ENCODE measurements at regions not wholly inside any gene's neighbourhood (a gene's known extent, or its start where the extent isn't known, plus 50 kb on each side); places are given as distances from the start of the nearest gene placed in this dataset.

DNA sequence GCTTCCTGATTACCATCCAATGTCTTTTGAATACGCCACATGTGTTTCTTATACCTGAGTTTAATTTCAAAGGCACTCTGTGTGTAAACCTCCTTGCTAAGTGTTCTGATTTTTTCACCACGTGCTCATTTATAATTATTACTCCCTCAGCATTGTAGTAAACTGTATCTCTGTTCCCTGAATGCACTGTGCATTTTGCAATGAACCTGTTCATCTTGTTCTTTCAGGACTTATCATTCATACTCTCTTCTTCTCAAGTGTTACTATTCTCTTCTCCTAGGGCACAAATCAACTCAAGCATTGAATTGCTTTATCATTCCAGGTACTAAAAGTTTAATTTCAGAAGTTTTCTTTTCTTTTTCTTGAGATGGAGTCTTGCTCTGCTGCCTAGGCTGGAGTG, 383.4 kb upstream of the TRIB2 start:
- no peaks in the 10 kb centered on the region for H3K9me3 ChIP-seq (replicated peaks; ENCODE audit: control insufficient read depth, insufficient read depth, low read length)
- H3K4me3 ChIP-seq (replicated peaks in 1 of 3; ENCODE audit: insufficient read depth in 1 of 3, low read depth in 1 of 3, low read length in 3 of 3), result no peak overlapping the region
- H3K4me2 ChIP-seq (ENCODE audit: insufficient read depth, low read length), result no peak overlapping the region
- ChIA-PET POLR2A (no interaction called here), CTCF (no interaction called here)
- intact Hi-C loops (cut with micrococcal nuclease) (no loop called here), dilution Hi-C loops (cut with MboI; ENCODE audit: extremely low pct_ligation_motif_present, low sequenced_read_pairs) (no loop called here)
- no peaks in the 10 kb centered on the region for H3K4me1 ChIP-seq (ENCODE audit: control insufficient read depth, extremely low read depth, insufficient read depth, low read length)
- H3K9ac ChIP-seq (replicated peaks; ENCODE audit: extremely low read depth, insufficient read depth, low read length), result no peak overlapping the region
- H4K20me1 ChIP-seq (replicated peaks; ENCODE audit: control insufficient read depth, extremely low read depth, insufficient read depth, low read length), result no peaks in the 10 kb centered on the region
- H3K79me2 ChIP-seq (ENCODE audit: control insufficient read depth, insufficient read depth, low read length), result no peaks in the 10 kb centered on the region
- no peaks in the 10 kb centered on the region for H3K9me1 ChIP-seq (replicated peaks; ENCODE audit: control insufficient read depth, extremely low read depth, insufficient read depth, low read length)
- H3K36me3 ChIP-seq (ENCODE audit: control insufficient read depth in 2 of 2, extremely low read depth in 1 of 2, insufficient read depth in 2 of 2, low read length in 2 of 2), result no peaks in the 10 kb centered on the region
- FAIRE-seq, result no peak
- peaks cover 0 to 2% of the 10 kb centered on the region in 2 experiments for H3K27me3 ChIP-seq (ENCODE audit: control insufficient read depth in 2 of 2, insufficient read depth in 2 of 2, low read length in 2 of 2)
- DNase-seq (ENCODE audit: low read depth, low spot score), result no peak
- no peak overlapping the region for H2AFZ ChIP-seq (ENCODE audit: low read depth, low read length)
- BruUV-seq (replicated peaks), result no TSS peak
- no peak for TF ChIP-seq MYC (IDR thresholded peaks at IDR 0.05; ENCODE audit: low read depth, low read length)
- no peak for TF ChIP-seq FOS (IDR thresholded peaks at IDR 0.05; ENCODE audit: borderline replicate concordance, insufficient read depth, low read length)
- TF ChIP-seq JUN (IDR thresholded peaks at IDR 0.05; ENCODE audit: borderline replicate concordance, insufficient read depth, insufficient read length, low read depth), result no peak
- TF ChIP-seq, protein P1, sequence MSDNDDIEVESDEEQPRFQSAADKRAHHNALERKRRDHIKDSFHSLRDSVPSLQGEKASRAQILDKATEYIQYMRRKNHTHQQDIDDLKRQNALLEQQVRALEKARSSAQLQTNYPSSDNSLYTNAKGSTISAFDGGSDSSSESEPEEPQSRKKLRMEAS (IDR thresholded peaks at IDR 0.05; ENCODE audit: insufficient read depth, insufficient read length), result no peak
- TF ChIP-seq, protein P2, sequence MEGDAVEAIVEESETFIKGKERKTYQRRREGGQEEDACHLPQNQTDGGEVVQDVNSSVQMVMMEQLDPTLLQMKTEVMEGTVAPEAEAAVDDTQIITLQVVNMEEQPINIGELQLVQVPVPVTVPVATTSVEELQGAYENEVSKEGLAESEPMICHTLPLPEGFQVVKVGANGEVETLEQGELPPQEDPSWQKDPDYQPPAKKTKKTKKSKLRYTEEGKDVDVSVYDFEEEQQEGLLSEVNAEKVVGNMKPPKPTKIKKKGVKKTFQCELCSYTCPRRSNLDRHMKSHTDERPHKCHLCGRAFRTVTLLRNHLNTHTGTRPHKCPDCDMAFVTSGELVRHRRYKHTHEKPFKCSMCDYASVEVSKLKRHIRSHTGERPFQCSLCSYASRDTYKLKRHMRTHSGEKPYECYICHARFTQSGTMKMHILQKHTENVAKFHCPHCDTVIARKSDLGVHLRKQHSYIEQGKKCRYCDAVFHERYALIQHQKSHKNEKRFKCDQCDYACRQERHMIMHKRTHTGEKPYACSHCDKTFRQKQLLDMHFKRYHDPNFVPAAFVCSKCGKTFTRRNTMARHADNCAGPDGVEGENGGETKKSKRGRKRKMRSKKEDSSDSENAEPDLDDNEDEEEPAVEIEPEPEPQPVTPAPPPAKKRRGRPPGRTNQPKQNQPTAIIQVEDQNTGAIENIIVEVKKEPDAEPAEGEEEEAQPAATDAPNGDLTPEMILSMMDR (IDR thresholded peaks at IDR 0.05; ENCODE audit: extremely low read depth in 1 of 2, insufficient read depth in 1 of 2, low read depth in 1 of 2, low read length in 2 of 2), result no peak
- no peak for TF ChIP-seq EZH2 (IDR thresholded peaks at IDR 0.05; ENCODE audit: borderline replicate concordance, low read depth, low read length, severe bottlenecking)
- no peak for TF ChIP-seq POLR2A (IDR thresholded peaks at IDR 0.05; ENCODE audit: low read depth, low read length)
- no peak for TF ChIP-seq GATA2 (IDR thresholded peaks at IDR 0.05; ENCODE audit: insufficient read depth, insufficient read length, low read depth, low read length)
- TF ChIP-seq POLR2AphosphoS5 (IDR thresholded peaks at IDR 0.05; ENCODE audit: insufficient read depth, low read depth, low read length), result no peak
- no peak overlapping the region for H3K27ac ChIP-seq (ENCODE audit: insufficient read depth, low read depth, low read length)

All from endothelial cell of umbilical vein (primary cell).